Fibroblast of pulmonary artery (primary cell): ENCODE measurements at regions not wholly inside any gene's neighbourhood (a gene's known extent, or its start where the extent isn't known, plus 50 kb on each side); places are given as distances from the start of the nearest gene placed in this dataset.

ENCODE experiments used
- DNase-seq: peaks from one replicate; pipeline ENCODE4 v3.0.0-alpha.2; 2010; ENCODE audit warnings: low read depth
- H3K4me3 ChIP-seq: replicated peaks from 2 replicates; pipeline ENCODE4 v1.5.1; 2011; ENCODE audit warnings: low read depth, mild to moderate bottlenecking, control low read depth, low read length, moderate library complexity
- TF ChIP-seq, protein P1 (sequence below): IDR thresholded peaks from 2 replicates; pipeline ENCODE4 v1.5.1; 2011; ENCODE audit warnings: mild to moderate bottlenecking, control low read depth, low read length, inconsistent platforms; ENCODE audit errors: missing control alignments

- TF ChIP-seq, protein P1, sequence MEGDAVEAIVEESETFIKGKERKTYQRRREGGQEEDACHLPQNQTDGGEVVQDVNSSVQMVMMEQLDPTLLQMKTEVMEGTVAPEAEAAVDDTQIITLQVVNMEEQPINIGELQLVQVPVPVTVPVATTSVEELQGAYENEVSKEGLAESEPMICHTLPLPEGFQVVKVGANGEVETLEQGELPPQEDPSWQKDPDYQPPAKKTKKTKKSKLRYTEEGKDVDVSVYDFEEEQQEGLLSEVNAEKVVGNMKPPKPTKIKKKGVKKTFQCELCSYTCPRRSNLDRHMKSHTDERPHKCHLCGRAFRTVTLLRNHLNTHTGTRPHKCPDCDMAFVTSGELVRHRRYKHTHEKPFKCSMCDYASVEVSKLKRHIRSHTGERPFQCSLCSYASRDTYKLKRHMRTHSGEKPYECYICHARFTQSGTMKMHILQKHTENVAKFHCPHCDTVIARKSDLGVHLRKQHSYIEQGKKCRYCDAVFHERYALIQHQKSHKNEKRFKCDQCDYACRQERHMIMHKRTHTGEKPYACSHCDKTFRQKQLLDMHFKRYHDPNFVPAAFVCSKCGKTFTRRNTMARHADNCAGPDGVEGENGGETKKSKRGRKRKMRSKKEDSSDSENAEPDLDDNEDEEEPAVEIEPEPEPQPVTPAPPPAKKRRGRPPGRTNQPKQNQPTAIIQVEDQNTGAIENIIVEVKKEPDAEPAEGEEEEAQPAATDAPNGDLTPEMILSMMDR = no peak
- no peak for DNase-seq
- H3K4me3 ChIP-seq = no peak overlapping the region
Measured at GRCh38 chr2:2837746-2838547, 506.9 kb upstream of the MYT1L start.

DNA sequence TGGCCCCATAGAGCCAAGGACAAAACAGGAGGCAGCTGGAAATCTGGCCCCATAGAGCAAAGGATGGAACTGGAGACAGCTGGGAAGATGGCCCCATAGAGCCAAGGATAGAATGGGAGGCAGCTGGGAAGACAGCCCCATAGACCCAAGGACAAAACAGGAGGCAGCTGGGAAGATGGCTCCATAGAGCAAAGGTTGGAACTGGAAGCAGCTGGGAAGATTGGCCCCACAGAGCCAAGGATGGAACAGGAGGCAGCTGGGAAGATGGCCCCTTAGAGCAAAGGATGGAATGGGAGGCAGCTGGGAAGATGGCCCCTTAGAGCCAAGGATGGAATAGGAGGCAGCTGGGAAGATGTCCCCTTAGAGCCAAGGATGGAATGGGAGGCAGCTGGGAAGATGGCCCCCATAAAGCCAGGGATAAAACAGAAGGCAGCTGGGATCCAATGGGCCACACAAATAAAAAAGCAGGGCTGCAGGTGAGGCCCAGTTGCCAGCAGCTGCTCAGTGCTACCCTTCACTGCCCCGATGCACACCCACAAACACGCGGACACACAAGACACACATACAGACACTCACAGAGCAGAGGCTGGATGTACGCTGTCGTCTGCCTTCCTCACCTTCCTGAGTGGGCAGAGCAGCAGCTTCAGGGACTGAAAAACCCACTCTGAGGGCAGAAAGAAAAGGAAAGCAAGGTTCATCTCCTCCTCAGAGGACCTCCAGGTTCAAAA is 505.4 kb upstream of the MYT1L start:
- no peak overlapping the region for H3K4me3 ChIP-seq
- TF ChIP-seq, protein P1 = no peak
- DNase-seq = no peak

GRCh38 chr2:2834516-2835254 is 503.6 kb upstream of the MYT1L start:
- H3K4me3 ChIP-seq = no peak overlapping the region
- TF ChIP-seq, protein P1 = no peak
- no peak for DNase-seq

GRCh38 chr2:2834105-2834504 is 503.0 kb upstream of the MYT1L start:
- TF ChIP-seq, protein P1 = no peak
- no peak for DNase-seq

DNA sequence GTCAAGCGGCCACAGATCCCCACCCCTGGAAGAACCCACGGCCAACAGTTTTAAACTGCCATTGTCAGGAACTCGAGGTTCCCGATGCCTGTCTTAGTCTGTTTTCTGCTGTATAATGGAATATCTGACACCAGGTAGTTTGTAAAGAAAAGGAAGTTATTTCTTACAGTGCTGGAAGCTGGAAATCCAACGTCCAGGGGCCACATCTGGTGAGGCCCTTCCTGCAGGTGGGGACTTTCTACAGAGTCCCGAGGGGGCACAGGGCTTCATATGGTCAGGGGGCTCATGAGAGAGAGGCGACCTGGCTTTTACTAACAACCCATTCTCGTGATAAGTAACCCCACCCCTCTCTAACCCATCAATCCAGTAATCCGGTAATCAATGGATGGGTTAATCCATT is 501.6 kb upstream of the MYT1L start:
- DNase-seq = no peak
- no peak overlapping the region for H3K4me3 ChIP-seq
- TF ChIP-seq, protein P1 = no peak

More at GRCh38 chr2:2834105-2834504, 503.0 kb upstream of the MYT1L start:
- H3K4me3 ChIP-seq = no peak overlapping the region

- H3K4me3 ChIP-seq = no peak overlapping the region
- TF ChIP-seq, protein P1 = no peak
- DNase-seq = no peak
Measured at GRCh38 chr2:2831633-2832032, 500.6 kb upstream of the MYT1L start.
